DOHH2 (cell line): ENCODE measurements at regions not wholly inside any gene's neighbourhood (a gene's known extent, or its start where the extent isn't known, plus 50 kb on each side); places are given as distances from the start of the nearest gene placed in this dataset.

Experiments used
- H3F3A ChIP-seq: fragments of 200-600 bp; sonication (generic), shearing (Covaris generic); 2 replicates; pipeline ENCODE4 v1.6.0; 2016; ENCODE audit warnings: antibody characterized with exemption, mild to moderate bottlenecking; ENCODE audit not compliant: control insufficient read depth, insufficient read depth
- H3K27ac ChIP-seq: fragments of 200-600 bp; sonication (generic); 2 replicates; pipeline ENCODE4 v1.5.1; 2014; ENCODE audit warnings: low read depth, mild to moderate bottlenecking, low read length, moderate library complexity
- H3K27me3 ChIP-seq: fragments of 200-600 bp; sonication (generic); 2 replicates; pipeline ENCODE4 v1.6.1; 2014; ENCODE audit warnings: mild to moderate bottlenecking, low read length, mixed read lengths; ENCODE audit not compliant: control insufficient read depth
- H3K36me3 ChIP-seq: fragments of 200-600 bp; sonication (generic); 2 replicates; pipeline ENCODE4 v1.6.1; 2014; ENCODE audit warnings: mild to moderate bottlenecking, low read length, moderate library complexity, mixed read lengths; ENCODE audit not compliant: control insufficient read depth
- H3K4me1 ChIP-seq: fragments of 200-600 bp; sonication (generic); 2 replicates; pipeline ENCODE4 v1.6.1; 2014; ENCODE audit warnings: mild to moderate bottlenecking, low read length, mixed read lengths; ENCODE audit not compliant: control insufficient read depth
- H3K4me2 ChIP-seq: fragments of 200-600 bp; sonication (generic); 2 replicates; pipeline ENCODE4 v1.6.0; 2014; ENCODE audit warnings: mild to moderate bottlenecking, low read length, moderate library complexity
- H3K4me3 ChIP-seq: fragments of 200-600 bp; sonication (generic); 2 replicates; pipeline ENCODE4 v1.5.1; 2014; ENCODE audit warnings: mild to moderate bottlenecking, low read length, mixed read lengths
- H3K79me2 ChIP-seq: fragments of 200-600 bp; sonication (generic); 2 replicates; pipeline ENCODE4 v1.6.1; 2014; ENCODE audit warnings: mild to moderate bottlenecking, low read length, mixed read lengths; ENCODE audit not compliant: control insufficient read depth
- H3K9me2 ChIP-seq: fragments of 200-600 bp; sonication (generic); replicated peaks from 2 replicates; pipeline ENCODE4 v1.6.1; 2014; ENCODE audit warnings: mild to moderate bottlenecking, low read length, mixed read lengths; ENCODE audit not compliant: control insufficient read depth
- H3K9me3 ChIP-seq: fragments of 200-600 bp; sonication (generic); 2 replicates; pipeline ENCODE4 v1.6.1; 2014; ENCODE audit warnings: antibody characterized with exemption, low read length, mixed read lengths; ENCODE audit not compliant: control insufficient read depth, insufficient read depth
- H4K20me1 ChIP-seq: fragments of 200-600 bp; sonication (generic); 2 replicates; pipeline ENCODE4 v1.6.0; 2014; ENCODE audit warnings: low read depth, mild to moderate bottlenecking, antibody characterized with exemption, low read length, moderate library complexity; ENCODE audit not compliant: control insufficient read depth, insufficient read depth
- CTCF ChIP-seq: fragments of 200-600 bp; sonication (generic); IDR thresholded peaks from one replicate; pipeline ENCODE4 v1.5.1; 2014; ENCODE audit warnings: antibody characterized with exemption, mild to moderate bottlenecking, low read depth, low read length; ENCODE audit not compliant: poor library complexity, severe bottlenecking
- EZH2phosphoT487 ChIP-seq: fragments of 200-600 bp; sonication (generic); IDR thresholded peaks from 2 replicates; pipeline ENCODE4 v1.6.1; 2017; ENCODE audit warnings: borderline replicate concordance, mild to moderate bottlenecking, antibody characterized with exemption, low read length, moderate library complexity, mixed read lengths

- Histone ChIP-seq H3K9me3 (peaks cover 8% of the 10 kb centered on the region), H3K79me2 (no peaks in the 10 kb centered on the region), H3K27me3 (no peaks in the 10 kb centered on the region), H3K4me1 (no peaks in the 10 kb centered on the region), H3K27ac (no peak overlapping the region), H3K36me3 (no peaks in the 10 kb centered on the region), H4K20me1 (no peaks in the 10 kb centered on the region), H3F3A (no peaks in the 10 kb centered on the region), H3K4me2 (no peak overlapping the region), H3K9me2 (no peaks in the 10 kb centered on the region), H3K4me3 (no peak overlapping the region)
- TF ChIP-seq CTCF (no peak), EZH2phosphoT487 (no peak)
These were observed 266.8 kb downstream of the MYCN start for GRCh38 chr2:16207151-16207550.

- no peak for TF ChIP-seq EZH2phosphoT487
- no peak for TF ChIP-seq CTCF
- Histone ChIP-seq H3K79me2 (no peaks in the 10 kb centered on the region), H4K20me1 (no peaks in the 10 kb centered on the region), H3K4me1 (no peaks in the 10 kb centered on the region), H3K4me2 (no peak overlapping the region), H3K9me3 (peaks cover 8% of the 10 kb centered on the region), H3K4me3 (no peak overlapping the region), H3F3A (no peaks in the 10 kb centered on the region), H3K27me3 (no peaks in the 10 kb centered on the region), H3K36me3 (no peaks in the 10 kb centered on the region), H3K9me2 (no peaks in the 10 kb centered on the region), H3K27ac (no peak overlapping the region)
These were observed 266.0 kb downstream of the MYCN start for GRCh38 chr2:16206191-16206944.

GRCh38 chr2:16205631-16206030 lies 265.3 kb downstream of the MYCN start:
- H3K27me3 ChIP-seq: no peaks in the 10 kb centered on the region
- no peaks in the 10 kb centered on the region for H3K36me3 ChIP-seq
- H3K79me2 ChIP-seq: no peaks in the 10 kb centered on the region
- TF ChIP-seq CTCF: no peak
- no peak for TF ChIP-seq EZH2phosphoT487
- H3K9me2 ChIP-seq: no peaks in the 10 kb centered on the region
- no peaks in the 10 kb centered on the region for H3F3A ChIP-seq
- H3K4me1 ChIP-seq: no peaks in the 10 kb centered on the region
- H3K9me3 ChIP-seq: peaks cover 8% of the 10 kb centered on the region
- no peaks in the 10 kb centered on the region for H4K20me1 ChIP-seq
- no peak overlapping the region for H3K4me3 ChIP-seq
- H3K4me2 ChIP-seq: no peak overlapping the region
- no peak overlapping the region for H3K27ac ChIP-seq
